ENCODE measurements at regions not wholly inside any gene's neighbourhood (a gene's known extent, or its start where the extent isn't known, plus 50 kb on each side); places are given as distances from the start of the nearest gene placed in this dataset.

DNA sequence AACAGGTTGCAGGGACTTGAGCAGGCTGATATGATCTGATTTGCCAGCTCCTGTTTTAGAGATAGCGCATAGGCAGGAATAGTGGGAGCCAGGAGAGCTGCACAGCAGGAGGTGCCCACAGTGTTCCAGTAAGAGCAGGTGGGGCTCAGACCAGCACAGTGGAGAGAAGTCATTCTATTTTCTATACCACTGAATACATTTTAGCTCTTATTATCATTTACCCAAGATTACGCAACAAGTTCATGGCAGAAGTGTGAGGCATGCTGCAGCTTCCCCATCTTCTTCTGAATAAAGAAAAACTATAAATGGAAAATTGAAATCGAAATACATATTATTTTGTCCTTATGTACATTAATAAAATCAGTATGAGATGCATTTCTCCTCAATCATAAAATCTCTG, 114.7 kb upstream of the EDNRA start (continued):
- TF ChIP-seq ZNF512 (CRISPR knock-in tag; IDR thresholded peaks at IDR 0.05; ENCODE audit: borderline replicate concordance): no peak
- no peak for TF ChIP-seq JUN (CRISPR knock-in tag; IDR thresholded peaks at IDR 0.05)
- TF ChIP-seq ZNF121 (CRISPR knock-in tag; IDR thresholded peaks at IDR 0.05): no peak
- TF ChIP-seq MYBL2 (CRISPR knock-in tag; IDR thresholded peaks at IDR 0.05): no peak

GRCh38 chr4:147367891-147368290, 113.0 kb upstream of the EDNRA start:
- CTCF ChIA-PET: no interaction called here
- peaks cover 11% of the 10 kb centered on the region for H3K9me3 Mint-ChIP-seq
- POLR2A ChIA-PET: no interaction called here

GRCh38 chr4:147368948-147369347, 111.9 kb upstream of the EDNRA start:
- Mint-ChIP-seq H3K4me1 (no peaks in the 10 kb centered on the region), H3K27ac (no peak overlapping the region), H3K4me3 (no peak overlapping the region), H3K36me3 (peaks cover 15% of the 10 kb centered on the region), H3K9me3 (peaks cover 22% of the 10 kb centered on the region), H3K27me3 (ENCODE audit: low read depth) (no peaks in the 10 kb centered on the region)
- DNase-seq (ENCODE audit: low spot score): no peak
- ChIA-PET CTCF (no interaction called here), POLR2A (no interaction called here)
- TF ChIP-seq ZNF219 (CRISPR knock-in tag; IDR thresholded peaks at IDR 0.05; ENCODE audit: borderline replicate concordance) (no peak), NR1H2 (CRISPR knock-in tag; IDR thresholded peaks at IDR 0.05) (no peak), SMAD3 (CRISPR knock-in tag; IDR thresholded peaks at IDR 0.05; ENCODE audit: borderline replicate concordance) (no peak), CREB1 (CRISPR knock-in tag; IDR thresholded peaks at IDR 0.05) (no peak), GRHL2 (CRISPR knock-in tag; IDR thresholded peaks at IDR 0.05; ENCODE audit: insufficient replicate concordance, severe bottlenecking) (no peak), IRF1 (CRISPR knock-in tag; IDR thresholded peaks at IDR 0.05) (no peak)
- TF ChIP-seq, protein P1, sequence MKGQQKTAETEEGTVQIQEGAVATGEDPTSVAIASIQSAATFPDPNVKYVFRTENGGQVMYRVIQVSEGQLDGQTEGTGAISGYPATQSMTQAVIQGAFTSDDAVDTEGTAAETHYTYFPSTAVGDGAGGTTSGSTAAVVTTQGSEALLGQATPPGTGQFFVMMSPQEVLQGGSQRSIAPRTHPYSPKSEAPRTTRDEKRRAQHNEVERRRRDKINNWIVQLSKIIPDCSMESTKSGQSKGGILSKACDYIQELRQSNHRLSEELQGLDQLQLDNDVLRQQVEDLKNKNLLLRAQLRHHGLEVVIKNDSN (CRISPR knock-in tag; IDR thresholded peaks at IDR 0.05): no peak
- ATAC-seq: no peak

More at GRCh38 chr4:147367891-147368290, 113.0 kb upstream of the EDNRA start:
- no peak overlapping the region; the same call in 1 of the 2 replicates for H3K27ac Mint-ChIP-seq
- H3K27me3 Mint-ChIP-seq (ENCODE audit: low read depth): no peaks in the 10 kb centered on the region
- no peak for TF ChIP-seq RELA (CRISPR knock-in tag; IDR thresholded peaks at IDR 0.05; ENCODE audit: borderline replicate concordance)
- TF ChIP-seq MXD4 (CRISPR knock-in tag; IDR thresholded peaks at IDR 0.05; ENCODE audit: borderline replicate concordance): no peak
- TF ChIP-seq ESRRA (CRISPR knock-in tag; IDR thresholded peaks at IDR 0.05; ENCODE audit: borderline replicate concordance): no peak
- TF ChIP-seq TCF7 (CRISPR knock-in tag; IDR thresholded peaks at IDR 0.05; ENCODE audit: low read depth): no peak
- no peak for TF ChIP-seq NFYB (CRISPR knock-in tag; conservative IDR thresholded peaks at IDR 0.05; ENCODE audit: low read depth)
- TF ChIP-seq ZNF423 (CRISPR knock-in tag; IDR thresholded peaks at IDR 0.05): no peak
- TF ChIP-seq, protein P2, sequence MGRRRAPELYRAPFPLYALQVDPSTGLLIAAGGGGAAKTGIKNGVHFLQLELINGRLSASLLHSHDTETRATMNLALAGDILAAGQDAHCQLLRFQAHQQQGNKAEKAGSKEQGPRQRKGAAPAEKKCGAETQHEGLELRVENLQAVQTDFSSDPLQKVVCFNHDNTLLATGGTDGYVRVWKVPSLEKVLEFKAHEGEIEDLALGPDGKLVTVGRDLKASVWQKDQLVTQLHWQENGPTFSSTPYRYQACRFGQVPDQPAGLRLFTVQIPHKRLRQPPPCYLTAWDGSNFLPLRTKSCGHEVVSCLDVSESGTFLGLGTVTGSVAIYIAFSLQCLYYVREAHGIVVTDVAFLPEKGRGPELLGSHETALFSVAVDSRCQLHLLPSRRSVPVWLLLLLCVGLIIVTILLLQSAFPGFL (CRISPR knock-in tag; IDR thresholded peaks at IDR 0.05; ENCODE audit: borderline replicate concordance): no peak
- no peak for TF ChIP-seq SOX15 (CRISPR knock-in tag; IDR thresholded peaks at IDR 0.05)
- TF ChIP-seq ZNF396 (CRISPR knock-in tag; IDR thresholded peaks at IDR 0.05; ENCODE audit: borderline replicate concordance): no peak
- no peak for TF ChIP-seq MYBL2 (CRISPR knock-in tag; IDR thresholded peaks at IDR 0.05)
- no peak for TF ChIP-seq ZNF219 (CRISPR knock-in tag; IDR thresholded peaks at IDR 0.05; ENCODE audit: borderline replicate concordance)
- no peaks in the 10 kb centered on the region for H3K4me1 Mint-ChIP-seq
- ATAC-seq (no peak), DNase-seq (ENCODE audit: low spot score) (no peak)
- no peak overlapping the region for H3K4me3 Mint-ChIP-seq
- peaks cover 7% of the 10 kb centered on the region; the same call in 1 of the 2 replicates for H3K36me3 Mint-ChIP-seq

Measured in WTC11 (cell line).